Fibroblast of lung (primary cell): ENCODE measurements at regions not wholly inside any gene's neighbourhood (a gene's known extent, or its start where the extent isn't known, plus 50 kb on each side); places are given as distances from the start of the nearest gene placed in this dataset.

ENCODE experiments used
- DNase-seq, 2 donors: peaks; one replicate each; pipeline versions ENCODE4 v3.0.0 to v3.0.0-alpha.2; 2010; ENCODE audit warnings: low read depth in 2 of 2
- H2AFZ ChIP-seq: 2 replicates; pipeline ENCODE4 v1.5.1; 2012; ENCODE audit warnings: low read length, control low read depth, inconsistent platforms
- H3K27ac ChIP-seq: 2 replicates; pipeline ENCODE4 v1.5.1; 2011; ENCODE audit warnings: low read length, control low read depth; ENCODE audit not compliant: insufficient read depth
- H3K27me3 ChIP-seq: 2 replicates; pipeline ENCODE4 v1.5.1; 2011; ENCODE audit warnings: mild to moderate bottlenecking, low read length; ENCODE audit not compliant: control insufficient read depth, insufficient read depth
- H3K36me3 ChIP-seq: 2 replicates; pipeline ENCODE4 v1.5.1; 2011; ENCODE audit warnings: low read length; ENCODE audit not compliant: control insufficient read depth, insufficient read depth
- H3K4me1 ChIP-seq: 2 replicates; pipeline ENCODE4 v1.5.1; 2011; ENCODE audit warnings: low read length; ENCODE audit not compliant: control insufficient read depth, insufficient read depth; ENCODE audit errors: extremely low read depth
- H3K4me2 ChIP-seq: 2 replicates; pipeline ENCODE4 v1.5.1; 2011; ENCODE audit warnings: low read length, control low read depth; ENCODE audit not compliant: insufficient read depth; ENCODE audit errors: extremely low read depth
- H3K4me3 ChIP-seq, 4 experiments: fragments of 200-600 bp in 1 of 4; sonication (generic) in 1 of 4; replicated peaks in 1 of 4; 2 replicates each; pipeline ENCODE4 v1.5.1; 2011 to 2016; ENCODE audit warnings: low read length in 4 of 4, low read depth in 3 of 4, mild to moderate bottlenecking in 3 of 4, control low read depth in 2 of 4, inconsistent platforms in 1 of 4, mixed read lengths in 1 of 4; ENCODE audit not compliant: insufficient read depth in 1 of 4; ENCODE audit errors: control extremely low read depth in 1 of 4
- H3K79me2 ChIP-seq: 2 replicates; pipeline ENCODE4 v1.5.1; 2012; ENCODE audit warnings: mild to moderate bottlenecking, low read length, inconsistent platforms; ENCODE audit not compliant: control insufficient read depth, insufficient read depth
- H3K9ac ChIP-seq: 2 replicates; pipeline ENCODE4 v1.5.1; 2011; ENCODE audit warnings: mild to moderate bottlenecking, low read length, control low read depth; ENCODE audit not compliant: insufficient read depth
- H3K9me3 ChIP-seq: 2 replicates; pipeline ENCODE4 v1.5.1; 2012; ENCODE audit warnings: low read depth, low read length; ENCODE audit not compliant: control insufficient read depth, insufficient read depth
- H4K20me1 ChIP-seq: 2 replicates; pipeline ENCODE4 v1.5.1; 2011; ENCODE audit warnings: low read length; ENCODE audit not compliant: control insufficient read depth, insufficient read depth; ENCODE audit errors: extremely low read depth
- CTCF ChIP-seq, 2 donors: IDR thresholded peaks in 1 of 2; conservative IDR thresholded peaks in 1 of 2; 1 replicate in 1 of 2; 2 replicates in 1 of 2; pipeline ENCODE4 v1.5.1; 2011 to 2012; ENCODE audit warnings: low read length in 2 of 2, control low read depth in 1 of 2, inconsistent platforms in 1 of 2, low read depth in 1 of 2, mild to moderate bottlenecking in 1 of 2
- EZH2 ChIP-seq: IDR thresholded peaks from 2 replicates; pipeline ENCODE4 v1.5.1; 2012; ENCODE audit warnings: low read length, control low read depth, mild to moderate bottlenecking; ENCODE audit errors: missing control alignments

- no peak overlapping the region for H3K4me3 ChIP-seq
- H3K4me2 ChIP-seq, result no peak overlapping the region
- H2AFZ ChIP-seq, result no peak overlapping the region
- H3K27ac ChIP-seq, result no peak overlapping the region
- no peaks in the 10 kb centered on the region for H3K27me3 ChIP-seq
- H3K79me2 ChIP-seq, result no peaks in the 10 kb centered on the region
- no peak for DNase-seq
- no peaks in the 10 kb centered on the region for H3K36me3 ChIP-seq
- H4K20me1 ChIP-seq, result no peaks in the 10 kb centered on the region
- no peaks in the 10 kb centered on the region for H3K4me1 ChIP-seq
- no peaks in the 10 kb centered on the region for H3K9me3 ChIP-seq
- TF ChIP-seq CTCF (conservative IDR thresholded peaks at IDR 0.05 in 1 of 2, IDR thresholded peaks at IDR 0.05 in 1 of 2; ENCODE audit: low read depth in 1 of 2, low read length in 2 of 2) (no peak), EZH2 (no peak)
- no peak overlapping the region for H3K9ac ChIP-seq
Observed at GRCh38 chr1:65042467-65042866, 76.1 kb upstream of the JAK1 start.

GRCh38 chr1:65044411-65044810, 78.1 kb upstream of the JAK1 start:
- H3K9me3 ChIP-seq, result no peaks in the 10 kb centered on the region
- TF ChIP-seq EZH2 (no peak), CTCF (conservative IDR thresholded peaks at IDR 0.05 in 1 of 2, IDR thresholded peaks at IDR 0.05 in 1 of 2; ENCODE audit: low read depth in 1 of 2, low read length in 2 of 2) (no peak)
- no peak overlapping the region for H3K4me2 ChIP-seq
- no peak overlapping the region for H3K4me3 ChIP-seq
- no peaks in the 10 kb centered on the region for H3K27me3 ChIP-seq
- H3K36me3 ChIP-seq, result no peaks in the 10 kb centered on the region
- no peaks in the 10 kb centered on the region for H3K4me1 ChIP-seq
- H4K20me1 ChIP-seq, result no peaks in the 10 kb centered on the region
- no peak overlapping the region for H3K27ac ChIP-seq
- no peaks in the 10 kb centered on the region for H3K79me2 ChIP-seq
- no peak overlapping the region for H3K9ac ChIP-seq
- no peak overlapping the region for H2AFZ ChIP-seq
- DNase-seq, result no peak

GRCh38 chr1:65045022-65045817, 78.9 kb upstream of the JAK1 start:
- Histone ChIP-seq H3K27me3 (no peaks in the 10 kb centered on the region), H3K9ac (no peak overlapping the region), H3K4me2 (no peak overlapping the region), H3K4me1 (no peaks in the 10 kb centered on the region), H2AFZ (no peak overlapping the region), H3K79me2 (no peaks in the 10 kb centered on the region), H3K9me3 (no peaks in the 10 kb centered on the region), H3K27ac (no peak overlapping the region), H3K36me3 (no peaks in the 10 kb centered on the region), H3K4me3 (no peak overlapping the region), H4K20me1 (no peaks in the 10 kb centered on the region)
- DNase-seq, result peak in 1 of 2 donors; percentile 14
- no peak for TF ChIP-seq EZH2
- no peak for TF ChIP-seq CTCF (conservative IDR thresholded peaks at IDR 0.05 in 1 of 2, IDR thresholded peaks at IDR 0.05 in 1 of 2; ENCODE audit: low read depth in 1 of 2, low read length in 2 of 2)
